ENCODE measurements at regions not wholly inside any gene's neighbourhood (a gene's known extent, or its start where the extent isn't known, plus 50 kb on each side); places are given as distances from the start of the nearest gene placed in this dataset.
"Not testable (repeated sequence)": the region's sequence is repeated elsewhere in the genome, so short reads cannot be mapped to it uniquely, and the experiment has no call there.

DNA sequence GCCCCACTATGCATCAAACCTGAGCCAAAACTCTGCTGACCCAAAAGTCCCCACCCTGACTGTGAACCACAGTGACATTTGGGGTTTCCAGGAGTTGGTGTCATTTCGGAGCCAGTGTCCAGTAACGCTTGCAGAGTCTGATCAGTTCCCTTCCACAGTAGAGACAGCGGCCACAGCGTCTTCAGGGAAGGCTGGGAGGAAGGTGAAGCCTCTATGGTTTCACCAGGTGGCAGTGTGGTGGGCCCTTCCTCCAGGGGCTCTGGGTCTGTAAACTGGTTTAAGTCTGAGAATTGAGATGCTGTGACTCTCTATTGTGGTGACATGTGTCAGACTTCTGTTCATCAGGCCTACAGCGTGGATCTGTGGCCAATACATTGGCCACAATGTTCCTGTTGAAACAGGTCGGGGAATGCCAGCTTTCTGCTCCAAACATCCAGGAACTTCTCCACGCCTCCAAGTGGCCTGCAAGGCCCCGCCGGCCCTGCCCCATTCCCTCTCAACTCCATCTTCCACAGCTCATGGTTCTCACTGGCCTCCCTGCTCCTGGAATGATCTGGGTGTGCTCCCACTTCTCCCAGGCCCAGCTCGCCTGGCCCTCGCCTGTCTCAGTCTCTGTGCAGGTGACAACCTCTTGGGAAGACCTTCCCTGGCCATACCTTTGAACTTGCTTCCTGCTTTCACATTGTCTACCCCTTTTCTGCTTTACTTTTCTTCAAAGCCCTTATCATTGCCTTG, 124.5 kb upstream of the FAM20C start:
- POLR2A ChIA-PET = interaction anchor here (0.6 kb wide), 1 partner anchor 80 kb away, joined by 3 read pairs; no protein-coding TSS in a partner anchor
- H3K9me3 Mint-ChIP-seq (ENCODE audit: unreplicated experiment) = no peaks in the 10 kb centered on the region
- intact Hi-C loops (cut with micrococcal nuclease; ENCODE audit: unreplicated experiment) = no loop called here
- no TSS peak for BruUV-seq (replicated peaks)
- no peaks in the 10 kb centered on the region for H3K36me3 Mint-ChIP-seq (ENCODE audit: insufficient read depth, unreplicated experiment)
- H3K4me3 Mint-ChIP-seq (ENCODE audit: unreplicated experiment) = no peak overlapping the region
- no peaks in the 10 kb centered on the region for H3K27me3 Mint-ChIP-seq (ENCODE audit: insufficient read depth, unreplicated experiment)
- TF ChIP-seq, protein P1, sequence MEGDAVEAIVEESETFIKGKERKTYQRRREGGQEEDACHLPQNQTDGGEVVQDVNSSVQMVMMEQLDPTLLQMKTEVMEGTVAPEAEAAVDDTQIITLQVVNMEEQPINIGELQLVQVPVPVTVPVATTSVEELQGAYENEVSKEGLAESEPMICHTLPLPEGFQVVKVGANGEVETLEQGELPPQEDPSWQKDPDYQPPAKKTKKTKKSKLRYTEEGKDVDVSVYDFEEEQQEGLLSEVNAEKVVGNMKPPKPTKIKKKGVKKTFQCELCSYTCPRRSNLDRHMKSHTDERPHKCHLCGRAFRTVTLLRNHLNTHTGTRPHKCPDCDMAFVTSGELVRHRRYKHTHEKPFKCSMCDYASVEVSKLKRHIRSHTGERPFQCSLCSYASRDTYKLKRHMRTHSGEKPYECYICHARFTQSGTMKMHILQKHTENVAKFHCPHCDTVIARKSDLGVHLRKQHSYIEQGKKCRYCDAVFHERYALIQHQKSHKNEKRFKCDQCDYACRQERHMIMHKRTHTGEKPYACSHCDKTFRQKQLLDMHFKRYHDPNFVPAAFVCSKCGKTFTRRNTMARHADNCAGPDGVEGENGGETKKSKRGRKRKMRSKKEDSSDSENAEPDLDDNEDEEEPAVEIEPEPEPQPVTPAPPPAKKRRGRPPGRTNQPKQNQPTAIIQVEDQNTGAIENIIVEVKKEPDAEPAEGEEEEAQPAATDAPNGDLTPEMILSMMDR (IDR thresholded peaks at IDR 0.05; ENCODE audit: insufficient read depth in 1 of 2, low read depth in 1 of 2, low read length in 1 of 2, severe bottlenecking in 1 of 2, unreplicated experiment in 1 of 2) = peak in 1 of 2 experiments; percentile 45
- H3K36me3 ChIP-seq (ENCODE audit: control insufficient read depth, insufficient read depth, low read length) = no peaks in the 10 kb centered on the region; the same call in 1 of the 2 replicates
- no peaks in the 10 kb centered on the region for H3K4me1 Mint-ChIP-seq (ENCODE audit: low read depth, unreplicated experiment)
- no peaks in the 10 kb centered on the region for H3K27me3 ChIP-seq (replicated peaks; ENCODE audit: control insufficient read depth, insufficient read depth, low read length)
- no peaks in the 10 kb centered on the region for H3K9me3 ChIP-seq
- no peak overlapping the region for H3K4me3 ChIP-seq (ENCODE audit: low read depth, low read length)
- CTCF ChIA-PET = no interaction called here
- no peak overlapping the region for H3K27ac Mint-ChIP-seq (ENCODE audit: unreplicated experiment)
- no peaks in the 10 kb centered on the region for H3K4me1 ChIP-seq
- peak in 1 of 2 experiments; percentile 19 for DNase-seq

DNA sequence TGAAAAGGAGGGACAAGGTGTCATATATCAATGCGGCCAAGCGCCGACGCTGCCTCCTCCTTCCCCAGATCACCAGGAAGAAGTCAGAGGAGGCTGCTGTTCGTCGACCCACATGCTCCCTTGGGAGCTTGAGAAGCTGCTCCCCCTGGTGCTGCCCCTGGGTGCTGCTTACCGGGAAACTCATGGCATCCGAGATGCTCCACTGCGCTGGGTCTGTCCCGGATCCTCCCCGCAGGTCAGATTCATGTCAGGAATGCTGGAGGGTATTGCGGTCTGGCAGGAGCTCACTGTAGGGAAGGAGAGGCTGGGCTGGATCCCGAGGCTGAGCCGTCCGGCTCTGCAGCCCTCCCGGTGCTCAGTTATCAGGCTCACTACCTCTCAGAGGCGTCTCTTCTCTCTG, 123.7 kb upstream of the FAM20C start:
- Mint-ChIP-seq H3K9me3 (ENCODE audit: unreplicated experiment) (no peaks in the 10 kb centered on the region), H3K4me3 (ENCODE audit: unreplicated experiment) (no peak overlapping the region), H3K4me1 (ENCODE audit: low read depth, unreplicated experiment) (no peaks in the 10 kb centered on the region), H3K27ac (ENCODE audit: unreplicated experiment) (no peak overlapping the region), H3K36me3 (ENCODE audit: insufficient read depth, unreplicated experiment) (no peaks in the 10 kb centered on the region), H3K27me3 (ENCODE audit: insufficient read depth, unreplicated experiment) (no peaks in the 10 kb centered on the region)
- POLR2A ChIA-PET = no interaction called here
- TF ChIP-seq, protein P1 (IDR thresholded peaks at IDR 0.05; ENCODE audit: insufficient read depth in 1 of 2, low read depth in 1 of 2, low read length in 1 of 2, severe bottlenecking in 1 of 2, unreplicated experiment in 1 of 2) = peak in 1 of 2 experiments; percentile 41
- no TSS peak for BruUV-seq (replicated peaks)
- CTCF ChIA-PET = no interaction called here
- Histone ChIP-seq H3K4me3 (ENCODE audit: low read depth, low read length) (no peak overlapping the region), H3K36me3 (ENCODE audit: control insufficient read depth, insufficient read depth, low read length) (no peaks in the 10 kb centered on the region; the same call in 1 of the 2 replicates), H3K27me3 (replicated peaks; ENCODE audit: control insufficient read depth, insufficient read depth, low read length) (no peaks in the 10 kb centered on the region), H3K4me1 (no peaks in the 10 kb centered on the region), H3K9me3 (no peaks in the 10 kb centered on the region)
- intact Hi-C loops (cut with micrococcal nuclease; ENCODE audit: unreplicated experiment) = no loop called here
- DNase-seq = no peak

DNA sequence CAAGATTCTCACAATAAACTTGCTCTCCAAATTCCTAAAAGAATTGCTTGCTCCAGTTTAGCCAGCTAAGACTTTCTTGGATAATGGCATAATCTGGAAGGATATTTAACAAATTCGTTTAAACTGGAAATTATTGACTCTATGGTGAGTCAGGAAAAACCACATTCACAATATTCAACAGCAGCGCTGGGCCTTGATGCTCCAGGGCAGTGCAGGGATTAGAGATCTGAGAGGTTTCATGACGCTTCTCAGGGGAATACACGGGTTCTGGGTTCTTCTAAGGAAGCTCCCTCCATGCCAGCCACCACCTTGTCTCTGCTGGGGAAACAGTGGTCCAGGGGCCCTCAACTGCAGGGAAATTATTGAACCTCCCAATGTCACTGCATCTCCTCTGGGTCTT, 123.3 kb upstream of the FAM20C start:
- BruUV-seq (replicated peaks); H3K27me3 Mint-ChIP-seq (ENCODE audit: insufficient read depth, unreplicated experiment); H3K36me3 Mint-ChIP-seq (ENCODE audit: insufficient read depth, unreplicated experiment); H3K27me3 ChIP-seq (replicated peaks; ENCODE audit: control insufficient read depth, insufficient read depth, low read length); H3K36me3 ChIP-seq (ENCODE audit: control insufficient read depth, insufficient read depth, low read length); intact Hi-C loops (cut with micrococcal nuclease; ENCODE audit: unreplicated experiment); H3K4me1 ChIP-seq; H3K4me3 ChIP-seq (ENCODE audit: low read depth, low read length); H3K9me3 Mint-ChIP-seq (ENCODE audit: unreplicated experiment); CTCF ChIA-PET; POLR2A ChIA-PET; DNase-seq; H3K4me1 Mint-ChIP-seq (ENCODE audit: low read depth, unreplicated experiment); H3K27ac Mint-ChIP-seq (ENCODE audit: unreplicated experiment); H3K9me3 ChIP-seq; H3K4me3 Mint-ChIP-seq (ENCODE audit: unreplicated experiment): not testable (repeated sequence)

DNA sequence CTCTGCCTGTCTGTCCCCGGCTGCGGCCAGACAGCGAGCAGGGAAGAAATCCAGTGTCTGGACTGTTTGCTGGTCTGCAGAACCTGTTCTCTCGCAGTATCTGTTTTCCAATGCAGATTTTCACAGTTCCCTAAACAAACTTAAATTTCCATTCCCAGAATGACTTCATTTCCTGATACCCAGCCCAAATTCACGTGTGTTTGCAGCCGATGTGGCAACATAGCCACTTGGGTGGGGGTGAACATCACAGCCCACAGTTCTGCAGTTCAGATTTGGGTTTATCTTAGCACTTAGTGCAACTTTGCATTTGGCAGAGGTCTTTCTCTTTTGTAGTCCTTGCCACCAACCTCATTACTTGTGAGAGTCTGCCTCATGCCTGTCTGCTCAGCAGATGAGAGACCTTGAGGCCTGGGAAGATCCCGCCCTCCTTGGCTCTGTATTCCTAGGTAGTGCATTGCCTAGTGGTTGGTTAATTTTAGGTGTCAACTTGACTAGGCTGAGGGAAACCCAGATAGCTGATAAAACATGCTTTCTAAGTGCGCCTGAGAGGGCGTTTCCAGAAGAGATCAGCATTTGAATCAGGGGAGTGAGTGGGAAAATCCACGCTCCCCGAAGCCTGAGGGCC, 122.8 kb upstream of the FAM20C start:
- BruUV-seq (replicated peaks); H3K4me3 Mint-ChIP-seq (ENCODE audit: unreplicated experiment); DNase-seq; intact Hi-C loops (cut with micrococcal nuclease; ENCODE audit: unreplicated experiment); POLR2A ChIA-PET; H3K4me3 ChIP-seq (ENCODE audit: low read depth, low read length); H3K4me1 ChIP-seq; H3K9me3 ChIP-seq; H3K27me3 ChIP-seq (replicated peaks; ENCODE audit: control insufficient read depth, insufficient read depth, low read length); H3K4me1 Mint-ChIP-seq (ENCODE audit: low read depth, unreplicated experiment); H3K27ac Mint-ChIP-seq (ENCODE audit: unreplicated experiment); H3K36me3 ChIP-seq (ENCODE audit: control insufficient read depth, insufficient read depth, low read length); CTCF ChIA-PET; H3K36me3 Mint-ChIP-seq (ENCODE audit: insufficient read depth, unreplicated experiment); H3K9me3 Mint-ChIP-seq (ENCODE audit: unreplicated experiment); H3K27me3 Mint-ChIP-seq (ENCODE audit: insufficient read depth, unreplicated experiment): not testable (repeated sequence)

DNA sequence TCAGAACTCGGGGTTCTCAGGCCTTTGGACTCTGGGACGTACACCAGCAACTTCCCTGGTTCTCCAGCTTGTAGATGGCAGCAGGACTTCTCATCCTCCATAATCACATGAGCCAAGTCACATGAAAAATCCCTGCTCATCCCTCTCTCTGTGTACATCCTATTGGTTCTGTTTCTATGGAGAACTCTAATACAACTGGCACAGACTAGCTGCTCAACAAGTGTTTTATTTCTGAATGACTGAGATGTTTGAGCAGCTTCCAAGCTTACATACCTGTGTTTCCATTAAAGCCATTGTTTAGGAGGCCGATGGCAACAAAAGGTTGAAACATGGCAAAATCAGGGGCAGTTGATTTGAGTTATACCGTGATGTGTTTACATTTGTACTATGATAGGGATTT, 122.2 kb upstream of the FAM20C start:
- CTCF ChIA-PET; H3K4me3 Mint-ChIP-seq (ENCODE audit: unreplicated experiment); H3K27me3 ChIP-seq (replicated peaks; ENCODE audit: control insufficient read depth, insufficient read depth, low read length); H3K4me1 Mint-ChIP-seq (ENCODE audit: low read depth, unreplicated experiment); POLR2A ChIA-PET; H3K36me3 ChIP-seq (ENCODE audit: control insufficient read depth, insufficient read depth, low read length); H3K9me3 ChIP-seq; H3K4me1 ChIP-seq; H3K9me3 Mint-ChIP-seq (ENCODE audit: unreplicated experiment); H3K27me3 Mint-ChIP-seq (ENCODE audit: insufficient read depth, unreplicated experiment); H3K27ac Mint-ChIP-seq (ENCODE audit: unreplicated experiment); H3K4me3 ChIP-seq (ENCODE audit: low read depth, low read length); DNase-seq; BruUV-seq (replicated peaks); H3K36me3 Mint-ChIP-seq (ENCODE audit: insufficient read depth, unreplicated experiment); intact Hi-C loops (cut with micrococcal nuclease; ENCODE audit: unreplicated experiment): not testable (repeated sequence)

Data from Caco-2 (cell line).